Activated naive CD4-positive, alpha-beta T cell treated with anti-CD3 and anti-CD28 coated beads, Interleukin-2, amount 50 U/mL, for 24 hours (primary cell): ENCODE measurements at regions not wholly inside any gene's neighbourhood (a gene's known extent, or its start where the extent isn't known, plus 50 kb on each side); places are given as distances from the start of the nearest gene placed in this dataset.
"Not testable (repeated sequence)": the region's sequence is repeated elsewhere in the genome, so short reads cannot be mapped to it uniquely, and the experiment has no call there.

Experiments used
- H3K27ac Mint-ChIP-seq: one replicate; pipeline ENCODE4 v1.8.0; 2021; ENCODE audit warnings: mild to moderate bottlenecking, mixed read lengths
- H3K27me3 Mint-ChIP-seq: one replicate; pipeline ENCODE4 v1.8.0; 2021; ENCODE audit warnings: mixed read lengths
- H3K36me3 Mint-ChIP-seq: one replicate; pipeline ENCODE4 v1.8.0; 2021; ENCODE audit warnings: mixed read lengths
- H3K4me1 Mint-ChIP-seq: one replicate; pipeline ENCODE4 v1.8.0; 2021; ENCODE audit warnings: mixed read lengths
- H3K4me3 Mint-ChIP-seq: one replicate; pipeline ENCODE4 v1.8.0; 2021; ENCODE audit warnings: mild to moderate bottlenecking, mixed read lengths
- H3K9me3 Mint-ChIP-seq: one replicate; pipeline ENCODE4 v1.8.0; 2021; ENCODE audit warnings: mixed read lengths

GRCh38 chr10:26621243-26621888 is 76.1 kb upstream of the PDSS1 start:
- Mint-ChIP-seq H3K36me3 (peaks cover 1% of the 10 kb centered on the region), H3K27ac (no peak overlapping the region), H3K4me1 (peaks cover 17% of the 10 kb centered on the region), H3K4me3 (peak overlapping the region; percentile 78), H3K9me3 (no peaks in the 10 kb centered on the region), H3K27me3 (peaks cover 9% of the 10 kb centered on the region)

DNA sequence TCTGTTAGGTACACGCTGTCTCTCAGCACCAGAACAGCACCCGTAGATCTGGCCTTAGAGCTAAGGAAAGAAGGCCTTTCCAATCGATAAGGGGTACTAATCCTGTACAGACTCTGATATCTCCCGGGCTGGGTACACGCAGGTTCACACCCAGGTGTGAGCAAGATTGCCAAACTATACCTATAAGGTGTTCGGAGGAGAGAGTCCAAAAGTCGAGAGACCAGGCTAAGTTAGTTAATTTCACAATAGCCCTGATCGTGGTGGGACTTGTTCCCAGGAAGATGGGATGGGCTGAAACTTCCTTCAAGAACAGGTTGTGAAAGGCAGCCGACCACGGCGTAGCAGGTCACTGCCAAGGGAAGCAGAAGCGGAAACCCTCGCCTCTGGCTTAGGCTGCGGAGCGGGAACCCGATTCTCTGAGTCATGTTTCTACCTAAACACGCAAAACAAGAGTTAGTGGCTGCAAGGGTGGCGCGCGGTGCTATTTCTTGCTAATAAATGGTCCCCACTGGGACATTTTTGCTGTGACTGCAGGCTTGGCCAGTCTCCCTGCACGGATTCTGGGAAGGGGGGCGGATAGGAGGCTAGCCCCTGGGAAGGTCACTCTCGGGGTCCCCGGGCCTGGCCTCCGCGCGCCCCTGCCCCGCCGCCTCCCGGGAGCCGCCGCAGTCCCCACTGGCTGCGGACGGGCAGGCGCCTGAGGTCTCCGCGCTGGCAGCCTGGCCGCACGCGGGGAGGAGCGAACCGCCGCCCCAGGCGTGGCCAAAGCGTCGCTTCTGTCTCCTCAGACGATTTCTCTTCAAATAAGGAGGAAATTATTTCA is 75.4 kb upstream of the PDSS1 start:
- Mint-ChIP-seq H3K27me3 (peaks cover 9% of the 10 kb centered on the region), H3K36me3 (peaks cover 1% of the 10 kb centered on the region), H3K4me1 (peaks cover 17% of the 10 kb centered on the region), H3K9me3 (no peaks in the 10 kb centered on the region), H3K27ac (no peak overlapping the region), H3K4me3 (peak overlapping the region; percentile 78)

DNA sequence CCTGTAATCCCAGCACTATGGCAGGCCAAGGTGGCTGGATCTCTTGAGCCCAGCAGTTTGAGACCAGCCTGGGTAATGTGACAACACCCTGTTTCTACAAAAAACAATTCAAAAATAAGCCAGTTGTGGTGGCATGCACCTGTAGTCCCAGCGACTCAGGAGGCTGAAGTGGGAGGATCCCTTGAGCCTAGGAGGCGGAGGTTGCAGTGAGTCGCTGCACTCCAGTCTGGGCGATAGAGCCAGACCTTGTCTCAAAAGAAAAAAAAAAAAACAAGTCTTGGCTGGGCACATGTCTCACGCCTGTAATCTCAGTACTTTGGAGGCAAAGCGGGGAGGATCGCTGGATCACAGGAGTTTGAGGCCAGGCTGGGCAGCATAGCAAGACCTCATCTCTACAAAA is 74.6 kb upstream of the PDSS1 start:
- Mint-ChIP-seq H3K4me3 (no peak overlapping the region), H3K36me3 (peaks cover 1% of the 10 kb centered on the region), H3K27ac (peak overlapping the region; percentile 19), H3K27me3 (peaks cover 9% of the 10 kb centered on the region), H3K4me1 (peaks cover 17% of the 10 kb centered on the region), H3K9me3 (no peaks in the 10 kb centered on the region)

GRCh38 chr10:26624006-26624405 is 73.5 kb upstream of the PDSS1 start:
- Mint-ChIP-seq H3K27ac (no peak overlapping the region), H3K4me1 (peaks cover 17% of the 10 kb centered on the region), H3K27me3 (peaks cover 9% of the 10 kb centered on the region), H3K36me3 (peaks cover 3% of the 10 kb centered on the region), H3K9me3 (no peaks in the 10 kb centered on the region), H3K4me3 (no peak overlapping the region)

- peaks cover 17% of the 10 kb centered on the region for H3K4me1 Mint-ChIP-seq
These were observed 71.4 kb upstream of the PDSS1 start for GRCh38 chr10:26626066-26626465.

DNA sequence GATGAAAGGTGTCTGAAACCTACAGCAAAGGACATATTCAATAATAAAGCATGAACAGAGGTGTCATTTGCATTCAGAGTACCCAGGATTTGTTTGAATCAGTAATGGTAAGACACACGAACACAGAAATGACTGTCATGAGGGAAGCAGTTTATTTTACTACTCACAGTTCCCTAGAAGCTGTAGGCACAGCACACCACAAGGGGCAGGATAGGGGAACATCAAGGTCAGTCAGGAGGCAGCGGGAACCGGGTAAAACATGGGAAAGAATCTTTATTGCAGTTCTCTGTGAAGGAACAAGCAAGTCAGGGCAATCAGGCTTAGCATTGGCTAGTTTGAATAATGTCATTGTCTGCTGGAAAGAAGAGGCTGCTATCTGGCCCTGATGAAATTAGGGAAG is 70.2 kb upstream of the PDSS1 start:
- Mint-ChIP-seq H3K9me3 (no peaks in the 10 kb centered on the region), H3K36me3 (peaks cover 3% of the 10 kb centered on the region), H3K27ac (no peak overlapping the region), H3K27me3 (peaks cover 6% of the 10 kb centered on the region), H3K4me1 (peaks cover 9% of the 10 kb centered on the region), H3K4me3 (no peak overlapping the region)

More at GRCh38 chr10:26626066-26626465, 71.4 kb upstream of the PDSS1 start:
- H3K27me3 Mint-ChIP-seq, result peaks cover 9% of the 10 kb centered on the region
- H3K9me3 Mint-ChIP-seq, result no peaks in the 10 kb centered on the region
- peaks cover 3% of the 10 kb centered on the region for H3K36me3 Mint-ChIP-seq
- H3K27ac Mint-ChIP-seq, result no peak overlapping the region
- H3K4me3 Mint-ChIP-seq, result no peak overlapping the region

GRCh38 chr10:26628395-26628794 is 69.1 kb upstream of the PDSS1 start:
- Mint-ChIP-seq H3K27ac (no peak overlapping the region), H3K36me3 (peaks cover 3% of the 10 kb centered on the region), H3K9me3 (peaks cover 6% of the 10 kb centered on the region), H3K4me1 (peaks cover 3% of the 10 kb centered on the region), H3K27me3 (peaks cover 6% of the 10 kb centered on the region), H3K4me3 (no peak overlapping the region)

DNA sequence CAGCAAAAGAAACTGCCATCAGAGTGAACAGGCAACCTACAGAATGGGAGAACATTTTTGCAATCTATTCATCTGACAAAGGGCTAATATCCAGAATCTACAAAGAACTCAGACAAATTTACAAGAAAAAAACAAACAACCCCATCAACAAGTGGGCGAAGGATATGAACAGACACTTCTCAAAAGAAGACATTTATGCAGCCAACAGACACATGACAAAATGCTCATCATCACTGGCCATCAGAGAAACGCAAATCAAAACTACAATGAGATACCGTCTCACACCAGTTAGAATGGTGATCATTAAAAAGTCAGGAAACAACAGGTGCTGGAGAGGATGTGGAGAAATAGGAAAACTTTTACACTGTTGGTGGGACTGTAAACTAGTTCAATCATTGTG is 65.3 kb upstream of the PDSS1 start:
- not testable (repeated sequence) for H3K27ac Mint-ChIP-seq, H3K27me3 Mint-ChIP-seq, H3K4me1 Mint-ChIP-seq, H3K9me3 Mint-ChIP-seq, H3K4me3 Mint-ChIP-seq, H3K36me3 Mint-ChIP-seq

- not testable (repeated sequence) for H3K9me3 Mint-ChIP-seq, H3K4me3 Mint-ChIP-seq, H3K27ac Mint-ChIP-seq, H3K27me3 Mint-ChIP-seq, H3K36me3 Mint-ChIP-seq, H3K4me1 Mint-ChIP-seq
These were observed 63.4 kb upstream of the PDSS1 start for GRCh38 chr10:26634111-26634510.

- H3K9me3 Mint-ChIP-seq, result peaks cover 7% of the 10 kb centered on the region
- H3K36me3 Mint-ChIP-seq, result no peaks in the 10 kb centered on the region
- no peaks in the 10 kb centered on the region for H3K27me3 Mint-ChIP-seq
- H3K4me3 Mint-ChIP-seq, result no peak overlapping the region
- no peak overlapping the region for H3K27ac Mint-ChIP-seq
- no peaks in the 10 kb centered on the region for H3K4me1 Mint-ChIP-seq
These were observed 59.8 kb upstream of the PDSS1 start for GRCh38 chr10:26637521-26638275.

DNA sequence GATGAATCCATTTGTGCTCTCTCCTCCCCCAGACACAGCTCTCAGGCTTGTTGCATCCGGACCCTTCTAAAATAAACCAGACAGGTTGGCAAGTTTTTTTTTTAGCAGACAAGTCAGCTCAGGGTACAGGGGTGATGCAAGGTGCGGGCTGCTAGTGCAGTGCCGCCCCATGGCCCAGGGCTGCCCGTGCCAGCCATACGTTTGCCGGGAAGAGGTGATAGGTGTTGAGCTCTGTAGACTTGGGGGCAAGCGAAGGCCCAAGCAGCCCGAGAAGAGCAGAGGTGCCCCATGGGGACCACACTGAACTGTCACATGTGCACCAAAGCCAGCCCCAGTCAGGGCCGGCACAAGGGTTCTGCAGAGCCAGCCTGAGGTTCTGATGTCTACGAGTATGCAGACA is 57.1 kb upstream of the PDSS1 start:
- no peak overlapping the region for H3K4me3 Mint-ChIP-seq
- no peak overlapping the region for H3K27ac Mint-ChIP-seq
- H3K4me1 Mint-ChIP-seq, result no peaks in the 10 kb centered on the region
- no peaks in the 10 kb centered on the region for H3K36me3 Mint-ChIP-seq
- no peaks in the 10 kb centered on the region for H3K27me3 Mint-ChIP-seq
- no peaks in the 10 kb centered on the region for H3K9me3 Mint-ChIP-seq

- no peak overlapping the region for H3K27ac Mint-ChIP-seq
- H3K4me3 Mint-ChIP-seq, result no peak overlapping the region
- H3K36me3 Mint-ChIP-seq, result no peaks in the 10 kb centered on the region
- H3K4me1 Mint-ChIP-seq, result peaks cover 7% of the 10 kb centered on the region
- no peaks in the 10 kb centered on the region for H3K9me3 Mint-ChIP-seq
- no peaks in the 10 kb centered on the region for H3K27me3 Mint-ChIP-seq
These were observed 54.4 kb upstream of the PDSS1 start for GRCh38 chr10:26642896-26643653.

- Mint-ChIP-seq H3K36me3 (no peaks in the 10 kb centered on the region), H3K27ac (no peak overlapping the region), H3K4me1 (peaks cover 10% of the 10 kb centered on the region), H3K27me3 (no peaks in the 10 kb centered on the region), H3K4me3 (no peak overlapping the region), H3K9me3 (no peaks in the 10 kb centered on the region)
These were observed 49.8 kb upstream of the PDSS1 start for GRCh38 chr10:26647602-26648244.
